D721Med (cell line): ENCODE measurements at regions not wholly inside any gene's neighbourhood (a gene's known extent, or its start where the extent isn't known, plus 50 kb on each side); places are given as distances from the start of the nearest gene placed in this dataset.

Experiments
- DNase-seq: peaks from one replicate; pipeline ENCODE4 v3.0.0; 2011; ENCODE audit warnings: low spot score; ENCODE audit not compliant: insufficient read length
- FAIRE-seq: peaks from 2 replicates; lab custom pipeline; 2011; peaks lifted over from hg19 to GRCh38; lab: Jason Lieb, UNC
- CTCF ChIP-seq: IDR thresholded peaks from 2 replicates; pipeline ENCODE4 v1.5.1; 2012; ENCODE audit warnings: mild to moderate bottlenecking, control low read depth; ENCODE audit not compliant: insufficient read depth; ENCODE audit errors: missing control alignments

DNA sequence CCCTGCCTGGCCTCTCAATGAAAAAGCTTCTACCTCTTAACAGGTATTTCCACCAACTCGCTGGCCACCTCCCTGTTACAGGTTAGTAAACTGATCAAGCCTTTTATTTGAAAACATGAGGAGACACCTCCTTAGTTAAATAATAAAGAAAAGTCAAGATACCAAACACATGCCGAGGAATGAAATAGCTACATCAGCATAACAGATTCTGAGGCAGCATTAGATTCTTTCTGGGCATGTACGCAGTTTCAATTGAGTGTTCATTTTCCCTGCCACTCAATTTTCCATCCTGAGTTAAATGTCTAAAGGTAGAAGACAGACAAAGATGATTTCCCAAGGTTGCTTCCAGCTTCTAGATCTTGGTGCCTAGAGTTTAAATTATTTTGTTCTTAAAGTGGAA is 250.5 kb upstream of the LRTM1 start:
- TF ChIP-seq CTCF = no peak
- FAIRE-seq = no peak
- no peak for DNase-seq

DNA sequence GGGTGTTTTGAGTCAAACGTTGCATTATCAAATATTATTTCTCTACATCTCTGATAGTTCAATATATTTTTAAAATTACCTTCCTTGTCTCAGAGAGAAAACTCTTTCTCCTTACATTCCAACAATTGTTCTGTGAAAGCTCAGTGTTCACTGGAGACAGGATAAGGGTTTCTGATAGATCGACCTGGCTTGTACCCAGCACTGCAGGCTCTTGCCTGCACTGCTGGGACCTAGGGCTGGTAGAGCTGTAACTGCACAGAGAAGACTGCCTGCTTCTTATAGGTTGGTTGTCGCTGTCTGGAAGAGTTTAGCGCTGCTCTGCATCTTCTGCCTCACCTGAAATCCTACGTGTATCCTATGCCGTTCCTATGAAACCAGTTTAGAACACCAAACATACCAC is 249.9 kb upstream of the LRTM1 start:
- no peak for TF ChIP-seq CTCF
- DNase-seq = no peak
- FAIRE-seq = no peak

DNA sequence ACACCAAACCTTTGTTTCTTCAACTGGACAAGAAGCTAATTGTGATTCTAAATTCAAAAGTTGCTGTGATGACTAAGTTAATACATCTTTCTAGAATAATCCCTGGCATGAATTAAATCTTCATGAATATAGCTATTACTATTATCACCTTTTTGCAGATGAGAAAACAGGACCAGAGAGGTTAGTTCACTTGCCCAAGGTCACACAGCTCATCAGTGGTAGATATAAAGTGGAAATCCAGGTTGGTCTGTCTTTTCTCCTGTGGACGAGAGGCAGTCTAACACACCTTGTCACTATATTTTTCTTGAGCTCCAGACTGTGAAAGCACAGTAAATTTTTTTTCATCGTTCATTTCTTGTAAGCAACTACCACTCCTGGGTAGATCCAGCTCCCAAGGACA is 247.6 kb upstream of the LRTM1 start:
- no peak for FAIRE-seq
- no peak for DNase-seq
- no peak for TF ChIP-seq CTCF

- DNase-seq (no peak), FAIRE-seq (no peak)
- TF ChIP-seq CTCF = no peak
Observed at GRCh38 chr3:55174747-55175146, 246.9 kb upstream of the LRTM1 start.

DNA sequence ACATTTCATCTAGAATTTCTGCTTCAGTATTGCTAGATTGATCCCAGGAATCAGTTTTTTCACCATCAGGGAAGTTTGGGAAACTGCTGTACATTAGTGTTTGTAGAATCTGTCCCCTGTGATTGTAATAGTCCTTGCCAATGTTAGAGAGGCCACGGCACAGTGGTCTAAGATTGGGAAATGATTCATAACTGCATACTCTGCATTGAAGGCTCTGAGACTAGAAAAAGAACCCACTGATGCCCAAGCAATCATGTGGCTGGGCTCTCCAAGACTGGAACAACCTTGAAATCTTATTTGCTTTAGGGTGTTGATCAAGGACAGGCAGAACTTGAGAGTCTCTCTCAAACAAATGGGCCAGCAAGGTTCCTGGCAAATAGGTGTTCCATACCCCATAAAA is 245.6 kb upstream of the LRTM1 start:
- no peak for TF ChIP-seq CTCF
- FAIRE-seq (no peak), DNase-seq (no peak)

GRCh38 chr3:55172913-55173312 is 245.1 kb upstream of the LRTM1 start:
- DNase-seq (no peak), FAIRE-seq (no peak)
- no peak for TF ChIP-seq CTCF

DNA sequence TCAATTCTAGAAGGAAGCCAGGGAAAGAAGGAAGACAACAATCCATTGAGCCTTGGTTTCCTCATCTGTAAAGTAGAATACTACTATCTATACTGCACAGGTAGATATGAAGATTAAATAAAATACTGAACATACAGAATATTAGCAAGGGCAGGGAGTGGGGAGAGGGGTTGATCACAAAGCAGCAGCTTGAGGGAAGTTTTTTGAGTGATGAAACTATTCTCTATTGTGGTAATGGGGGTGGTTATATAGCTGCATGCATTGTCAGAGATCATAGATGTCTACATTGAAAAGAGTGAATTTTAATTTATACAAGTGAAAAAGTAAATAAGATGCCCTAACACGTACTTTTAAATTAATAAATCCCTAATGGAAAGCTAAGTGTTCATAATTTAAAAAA is 242.6 kb upstream of the LRTM1 start:
- DNase-seq = no peak
- no peak for FAIRE-seq
- no peak for TF ChIP-seq CTCF
